Astrocyte of the hippocampus (primary cell): ENCODE measurements at regions not wholly inside any gene's neighbourhood (a gene's known extent, or its start where the extent isn't known, plus 50 kb on each side); places are given as distances from the start of the nearest gene placed in this dataset.

Experiments
- DNase-seq: peaks from one replicate; pipeline ENCODE4 v3.0.0; 2011; ENCODE audit warnings: low read depth, low spot score

GRCh38 chr9:78493166-78493742 is 196.3 kb downstream of the PSAT1 start:
- no peak for DNase-seq

GRCh38 chr9:78502566-78502965 is 205.6 kb downstream of the PSAT1 start:
- DNase-seq, result no peak

- DNase-seq, result no peak
Measured at GRCh38 chr9:78505546-78505945, 208.6 kb downstream of the PSAT1 start.

GRCh38 chr9:78507037-78507436 is 210.1 kb downstream of the PSAT1 start:
- no peak for DNase-seq

GRCh38 chr9:78510035-78510434 is 213.1 kb downstream of the PSAT1 start:
- no peak for DNase-seq

GRCh38 chr9:78515108-78515507 is 218.2 kb downstream of the PSAT1 start:
- no peak for DNase-seq

- no peak for DNase-seq
Measured at GRCh38 chr9:78519786-78520185, 222.9 kb downstream of the PSAT1 start.

GRCh38 chr9:78521680-78522079 is 224.8 kb downstream of the PSAT1 start:
- DNase-seq, result no peak

GRCh38 chr9:78525986-78526560 is 229.1 kb downstream of the PSAT1 start:
- no peak for DNase-seq

GRCh38 chr9:78533500-78533899 is 236.6 kb downstream of the PSAT1 start:
- peak; percentile 19 for DNase-seq

GRCh38 chr9:78539188-78539587 is 242.3 kb downstream of the PSAT1 start:
- DNase-seq, result no peak

- peak; percentile 91 for DNase-seq
Measured at GRCh38 chr9:78539904-78540303, 243.0 kb downstream of the PSAT1 start.

GRCh38 chr9:78541868-78542443 is 245.0 kb downstream of the PSAT1 start:
- DNase-seq, result no peak

- DNase-seq, result no peak
Measured at GRCh38 chr9:78542491-78543181, 245.7 kb downstream of the PSAT1 start.

- DNase-seq, result no peak
Measured at GRCh38 chr9:78543353-78543752, 246.4 kb downstream of the PSAT1 start.

GRCh38 chr9:78544230-78544629 is 247.3 kb downstream of the PSAT1 start:
- DNase-seq, result no peak

GRCh38 chr9:78547831-78548230 is 250.9 kb downstream of the PSAT1 start:
- no peak for DNase-seq

- DNase-seq, result no peak
Measured at GRCh38 chr9:78548670-78549069, 251.7 kb downstream of the PSAT1 start.

- DNase-seq, result peak; percentile 46
Measured at GRCh38 chr9:78549711-78550110, 252.8 kb downstream of the PSAT1 start.

- peak; percentile 34 for DNase-seq
Measured at GRCh38 chr9:78552802-78553201, 255.9 kb downstream of the PSAT1 start.

- DNase-seq, result no peak
Measured at GRCh38 chr9:78557540-78557939, 260.6 kb downstream of the PSAT1 start.

GRCh38 chr9:78559449-78559885 is 262.5 kb downstream of the PSAT1 start:
- peak; percentile 31 for DNase-seq

- DNase-seq, result no peak
Measured at GRCh38 chr9:78562021-78562420, 265.1 kb downstream of the PSAT1 start.
